NCI-H1092 treated with DMSO at 0.1 percent for 48 hours (cell line): ENCODE measurements at regions not wholly inside any gene's neighbourhood (a gene's known extent, or its start where the extent isn't known, plus 50 kb on each side); places are given as distances from the start of the nearest gene placed in this dataset.

Source experiments
- DNase-seq: peaks from one replicate; lab custom pipeline; 2025; lab: John Stamatoyannopoulos, UW

- DNase-seq, result no peak
Observed at GRCh38 chr11:123378096-123378495, 52.0 kb upstream of the GRAMD1B start.

GRCh38 chr11:123377355-123377754 is 52.7 kb upstream of the GRAMD1B start:
- DNase-seq, result no peak

GRCh38 chr11:123375832-123376231 is 54.2 kb upstream of the GRAMD1B start:
- no peak for DNase-seq

- DNase-seq, result no peak
Observed at GRCh38 chr11:123374622-123374968, 55.5 kb upstream of the GRAMD1B start.

GRCh38 chr11:123373754-123374621 is 56.1 kb upstream of the GRAMD1B start:
- DNase-seq, result no peak

- DNase-seq, result no peak
Observed at GRCh38 chr11:123371506-123372297, 58.4 kb upstream of the GRAMD1B start.

GRCh38 chr11:123366924-123367323 is 63.1 kb upstream of the GRAMD1B start:
- no peak for DNase-seq

GRCh38 chr11:123365955-123366354 is 64.1 kb upstream of the GRAMD1B start:
- DNase-seq, result no peak

- no peak for DNase-seq
Observed at GRCh38 chr11:123364080-123364479, 66.0 kb upstream of the GRAMD1B start.

GRCh38 chr11:123363556-123363955 is 66.5 kb upstream of the GRAMD1B start:
- no peak for DNase-seq

GRCh38 chr11:123362941-123363340 is 67.1 kb upstream of the GRAMD1B start:
- DNase-seq, result no peak

- DNase-seq, result no peak
Observed at GRCh38 chr11:123362186-123362585, 67.9 kb upstream of the GRAMD1B start.

GRCh38 chr11:123361110-123361509 is 69.0 kb upstream of the GRAMD1B start:
- no peak for DNase-seq

GRCh38 chr11:123360267-123360936 is 69.7 kb upstream of the GRAMD1B start:
- DNase-seq, result no peak

GRCh38 chr11:123357990-123358827 is 71.9 kb upstream of the GRAMD1B start:
- peak; percentile 82 for DNase-seq

GRCh38 chr11:123357353-123357989 is 72.6 kb upstream of the GRAMD1B start:
- no peak for DNase-seq

- DNase-seq, result no peak
Observed at GRCh38 chr11:123356539-123356938, 73.5 kb upstream of the GRAMD1B start.

GRCh38 chr11:123354371-123354975 is 75.6 kb upstream of the GRAMD1B start:
- no peak for DNase-seq

GRCh38 chr11:123351375-123351774 is 78.7 kb upstream of the GRAMD1B start:
- DNase-seq, result peak; percentile 72

- no peak for DNase-seq
Observed at GRCh38 chr11:123349382-123349781, 80.7 kb upstream of the GRAMD1B start.
